ENCODE measurements at regions not wholly inside any gene's neighbourhood (a gene's known extent, or its start where the extent isn't known, plus 50 kb on each side); places are given as distances from the start of the nearest gene placed in this dataset.

- DNase-seq (ENCODE audit: low read depth): no peak
Observed at GRCh38 chr12:130070126-130070611, 92.1 kb upstream of the FZD10 start.

GRCh38 chr12:130073721-130074120 is 88.5 kb upstream of the FZD10 start:
- no peak for DNase-seq (ENCODE audit: low read depth)

GRCh38 chr12:130074661-130075406 is 87.4 kb upstream of the FZD10 start:
- DNase-seq (ENCODE audit: low read depth): no peak

- DNase-seq (ENCODE audit: low read depth): no peak
Observed at GRCh38 chr12:130075497-130076076, 86.7 kb upstream of the FZD10 start.

GRCh38 chr12:130076126-130076525 is 86.1 kb upstream of the FZD10 start:
- DNase-seq (ENCODE audit: low read depth): no peak

- DNase-seq (ENCODE audit: low read depth): no peak
Observed at GRCh38 chr12:130076752-130077151, 85.5 kb upstream of the FZD10 start.

- DNase-seq (ENCODE audit: low read depth): no peak
Observed at GRCh38 chr12:130078852-130079251, 83.4 kb upstream of the FZD10 start.

- no peak for DNase-seq (ENCODE audit: low read depth)
Observed at GRCh38 chr12:130079279-130079678, 83.0 kb upstream of the FZD10 start.

GRCh38 chr12:130080205-130080604 is 82.1 kb upstream of the FZD10 start:
- no peak for DNase-seq (ENCODE audit: low read depth)

- DNase-seq (ENCODE audit: low read depth): no peak
Observed at GRCh38 chr12:130081117-130081805, 81.0 kb upstream of the FZD10 start.

- DNase-seq (ENCODE audit: low read depth): no peak
Observed at GRCh38 chr12:130083002-130083401, 79.3 kb upstream of the FZD10 start.

GRCh38 chr12:130083734-130084133 is 78.5 kb upstream of the FZD10 start:
- DNase-seq (ENCODE audit: low read depth): no peak

- no peak for DNase-seq (ENCODE audit: low read depth)
Observed at GRCh38 chr12:130084359-130084758, 77.9 kb upstream of the FZD10 start.

- no peak for DNase-seq (ENCODE audit: low read depth)
Observed at GRCh38 chr12:130086248-130086647, 76.0 kb upstream of the FZD10 start.

- DNase-seq (ENCODE audit: low read depth): no peak
Observed at GRCh38 chr12:130086797-130087196, 75.5 kb upstream of the FZD10 start.

- DNase-seq (ENCODE audit: low read depth): no peak
Observed at GRCh38 chr12:130087222-130087621, 75.0 kb upstream of the FZD10 start.

- no peak for DNase-seq (ENCODE audit: low read depth)
Observed at GRCh38 chr12:130088504-130088903, 73.8 kb upstream of the FZD10 start.

- peak; percentile 0 for DNase-seq (ENCODE audit: low read depth)
Observed at GRCh38 chr12:130090542-130090941, 71.7 kb upstream of the FZD10 start.

- no peak for DNase-seq (ENCODE audit: low read depth)
Observed at GRCh38 chr12:130093380-130093779, 68.9 kb upstream of the FZD10 start.

GRCh38 chr12:130097342-130097741 is 64.9 kb upstream of the FZD10 start:
- no peak for DNase-seq (ENCODE audit: low read depth)

GRCh38 chr12:130097798-130098255 is 64.4 kb upstream of the FZD10 start:
- no peak for DNase-seq (ENCODE audit: low read depth)

GRCh38 chr12:130098301-130099005 is 63.8 kb upstream of the FZD10 start:
- DNase-seq (ENCODE audit: low read depth): no peak

Data from myocyte (in vitro differentiated cells).